SK-N-SH treated with all-trans-retinoic acid at 6 μM for 48 hours (cell line): ENCODE measurements at regions not wholly inside any gene's neighbourhood (a gene's known extent, or its start where the extent isn't known, plus 50 kb on each side); places are given as distances from the start of the nearest gene placed in this dataset.

ENCODE experiments used
- ATAC-seq: fragments of 200-7000 bp; cut with Tn5 transposase; 3 replicates; pipeline ENCODE4 v1.9.1; 2020; ENCODE audit warnings: mild to moderate bottlenecking, moderate library complexity
- BACH2 ChIP-seq: fragments of 250-450 bp; sonication (Bioruptor Pico); IDR thresholded peaks from 2 replicates; pipeline ENCODE4 v1.9.0; 2021; ENCODE audit warnings: mild to moderate bottlenecking, borderline replicate concordance
- CSDC2 ChIP-seq: fragments of 250-450 bp; sonication (Bioruptor Pico); IDR thresholded peaks from 2 replicates; pipeline ENCODE4 v1.5.0; 2020; ENCODE audit warnings: mild to moderate bottlenecking, moderate library complexity
- ESRRG ChIP-seq: fragments of 250-450 bp; sonication (Bioruptor Pico); IDR thresholded peaks from 2 replicates; pipeline ENCODE4 v1.6.1; 2021; ENCODE audit warnings: mild to moderate bottlenecking
- GLIS3 ChIP-seq: fragments of 250-450 bp; sonication (Bioruptor Pico); IDR thresholded peaks from 2 replicates; pipeline ENCODE4 v1.5.0; 2020; ENCODE audit warnings: mild to moderate bottlenecking, moderate library complexity
- ISL1 ChIP-seq: fragments of 250-450 bp; sonication (Bioruptor Pico); IDR thresholded peaks from 2 replicates; pipeline ENCODE4 v2.1.2; 2022; ENCODE audit warnings: mild to moderate bottlenecking, moderate library complexity
- OSR1 ChIP-seq: fragments of 250-450 bp; sonication (Bioruptor Pico); IDR thresholded peaks from 2 replicates; pipeline ENCODE4 v1.8.0; 2022; ENCODE audit warnings: moderate library complexity, mild to moderate bottlenecking, inconsistent platforms
- PATZ1 ChIP-seq: fragments of 250-450 bp; sonication (Bioruptor Pico); IDR thresholded peaks from 2 replicates; pipeline ENCODE4 v1.8.0; 2020; ENCODE audit warnings: mild to moderate bottlenecking, moderate library complexity, borderline replicate concordance
- POU6F1 ChIP-seq: fragments of 250-450 bp; sonication (Bioruptor Pico); IDR thresholded peaks from 2 replicates; pipeline ENCODE4 v1.8.0; 2021; ENCODE audit warnings: low read depth, mild to moderate bottlenecking, moderate library complexity, borderline replicate concordance
- RARB ChIP-seq: fragments of 250-450 bp; sonication (Bioruptor Pico); IDR thresholded peaks from 2 replicates; pipeline ENCODE4 v1.8.0; 2021; ENCODE audit warnings: mild to moderate bottlenecking, moderate library complexity
- SNAI2 ChIP-seq: fragments of 250-450 bp; sonication (Bioruptor Pico); IDR thresholded peaks from 2 replicates; pipeline ENCODE4 v1.5.0; 2020; ENCODE audit warnings: mild to moderate bottlenecking, moderate library complexity
- TCF4 ChIP-seq: fragments of 250-450 bp; sonication (Bioruptor Pico); IDR thresholded peaks from 2 replicates; pipeline ENCODE4 v1.8.0; 2021; ENCODE audit warnings: mild to moderate bottlenecking, moderate library complexity, borderline replicate concordance
- TOX ChIP-seq: fragments of 250-450 bp; sonication (Bioruptor Pico); IDR thresholded peaks from 2 replicates; pipeline ENCODE4 v1.8.0; 2021; ENCODE audit warnings: mild to moderate bottlenecking, moderate library complexity, borderline replicate concordance
- TSHZ2 ChIP-seq: fragments of 250-450 bp; sonication (Bioruptor Pico); IDR thresholded peaks from 2 replicates; pipeline ENCODE4 v1.5.0; 2020; ENCODE audit warnings: mild to moderate bottlenecking, moderate library complexity
- ZC3H10 ChIP-seq: fragments of 250-450 bp; sonication (Bioruptor Pico); IDR thresholded peaks from 2 replicates; pipeline ENCODE4 v1.5.1; 2021; ENCODE audit warnings: mild to moderate bottlenecking, moderate library complexity
- ZFP30 ChIP-seq: fragments of 450-650 bp; formaldehyde crosslinking; IDR thresholded peaks from 2 replicates; pipeline ENCODE4 v1.5.0; 2022; ENCODE audit warnings: mild to moderate bottlenecking, moderate library complexity
- ZNF565 ChIP-seq: fragments of 450-650 bp; formaldehyde crosslinking; conservative IDR thresholded peaks from 2 replicates; pipeline ENCODE4 v1.5.0; 2020; ENCODE audit warnings: low read depth, mild to moderate bottlenecking, moderate library complexity
- ZNF8 ChIP-seq: fragments of 450-650 bp; formaldehyde crosslinking; IDR thresholded peaks from 2 replicates; pipeline ENCODE4 v1.5.0; 2020; ENCODE audit warnings: mild to moderate bottlenecking, moderate library complexity

GRCh38 chr10:24783504-24783903, 59.8 kb upstream of the ARHGAP21 start:
- ATAC-seq, result no peak
- TF ChIP-seq GLIS3 (CRISPR knock-in tag) (no peak), TSHZ2 (CRISPR knock-in tag) (no peak), PATZ1 (CRISPR knock-in tag) (no peak)

- TF ChIP-seq OSR1, result no peak
- TF ChIP-seq RARB (CRISPR knock-in tag), result no peak
- TF ChIP-seq ISL1 (CRISPR knock-in tag), result no peak
- TF ChIP-seq CSDC2 (CRISPR knock-in tag), result no peak
- no peak for TF ChIP-seq ZNF565
- TF ChIP-seq ZFP30 (CRISPR knock-in tag), result no peak
- no peak for TF ChIP-seq TCF4 (CRISPR knock-in tag)
- TF ChIP-seq BACH2 (CRISPR knock-in tag), result no peak
- TF ChIP-seq ESRRG (CRISPR knock-in tag), result no peak
- TF ChIP-seq SNAI2 (CRISPR knock-in tag), result no peak
- no peak for TF ChIP-seq TSHZ2 (CRISPR knock-in tag)
- no peak for TF ChIP-seq ZNF8
- no peak for ATAC-seq
Measured at GRCh38 chr10:24779737-24780136, 56.0 kb upstream of the ARHGAP21 start.

- no peak for ATAC-seq
- TF ChIP-seq POU6F1 (CRISPR knock-in tag), result no peak
Measured at GRCh38 chr10:24778298-24778697, 54.6 kb upstream of the ARHGAP21 start.

- TF ChIP-seq TOX (CRISPR knock-in tag) (peak; percentile 89), TSHZ2 (CRISPR knock-in tag) (no peak), ZNF565 (no peak), POU6F1 (CRISPR knock-in tag) (no peak), ZC3H10 (CRISPR knock-in tag) (peak; percentile 85; the same call in 1 of the 2 replicates)
- peak; percentile 81 for ATAC-seq
Measured at GRCh38 chr10:24777196-24777595, 53.5 kb upstream of the ARHGAP21 start.
